NCI-H460 (cell line): ENCODE measurements at regions not wholly inside any gene's neighbourhood (a gene's known extent, or its start where the extent isn't known, plus 50 kb on each side); places are given as distances from the start of the nearest gene placed in this dataset.
A peak's percentile ranks its signal among the peaks of the same experiment; 100 is the strongest.
"Not testable (repeated sequence)": the region's sequence is repeated elsewhere in the genome, so short reads cannot be mapped to it uniquely, and the experiment has no call there.

Experiments
- DNase-seq: peaks from one replicate; pipeline ENCODE4 v3.0.0-alpha.2; 2016; ENCODE audit warnings: low read depth; ENCODE audit errors: extremely low read depth

DNA sequence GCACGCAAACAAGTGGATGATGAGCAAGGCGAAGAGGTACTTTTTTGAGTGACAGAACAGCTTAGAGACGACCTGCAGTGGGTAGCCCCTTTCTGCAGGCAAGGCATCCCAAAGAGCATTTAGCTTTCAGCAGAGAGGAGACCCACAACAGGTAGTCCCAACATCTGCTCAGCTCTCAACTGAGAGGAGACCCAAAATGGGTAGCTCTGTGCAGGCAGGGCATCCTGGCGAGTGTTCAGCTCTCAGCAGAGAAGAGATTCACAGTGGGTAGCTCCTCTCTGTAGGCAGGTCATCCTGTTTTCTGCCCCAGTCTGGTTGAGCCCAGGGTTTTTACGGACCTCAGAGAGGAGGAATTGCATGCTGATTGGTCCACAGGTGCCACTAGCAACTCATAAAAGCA is 2396.1 kb upstream of the C9orf72 start:
- DNase-seq = no peak

- no peak for DNase-seq
Observed at GRCh38 chr9:29969856-29970647, 2396.8 kb upstream of the C9orf72 start.

DNA sequence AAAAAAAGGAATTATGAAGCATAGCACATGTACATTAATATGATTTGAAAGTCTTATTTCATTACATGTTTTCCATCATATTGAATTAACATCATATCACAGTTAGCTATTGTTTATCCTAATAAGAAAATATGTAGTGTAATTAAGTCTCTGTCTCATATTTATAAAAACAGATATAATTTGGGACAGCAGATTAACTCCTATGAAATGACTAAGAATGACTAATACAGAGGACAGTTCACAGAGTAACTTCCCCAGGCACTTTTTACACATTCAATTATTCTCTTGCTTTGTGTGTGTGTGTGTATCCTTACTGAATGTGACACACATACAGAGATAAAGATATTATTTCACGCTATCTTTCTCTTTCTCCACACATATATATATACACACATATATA is 2400.9 kb upstream of the C9orf72 start:
- no peak for DNase-seq

- no peak for DNase-seq
Observed at GRCh38 chr9:29976981-29977380, 2403.7 kb upstream of the C9orf72 start.

GRCh38 chr9:29981013-29981412 is 2403.4 kb upstream of the ACO1 start:
- no peak for DNase-seq

DNA sequence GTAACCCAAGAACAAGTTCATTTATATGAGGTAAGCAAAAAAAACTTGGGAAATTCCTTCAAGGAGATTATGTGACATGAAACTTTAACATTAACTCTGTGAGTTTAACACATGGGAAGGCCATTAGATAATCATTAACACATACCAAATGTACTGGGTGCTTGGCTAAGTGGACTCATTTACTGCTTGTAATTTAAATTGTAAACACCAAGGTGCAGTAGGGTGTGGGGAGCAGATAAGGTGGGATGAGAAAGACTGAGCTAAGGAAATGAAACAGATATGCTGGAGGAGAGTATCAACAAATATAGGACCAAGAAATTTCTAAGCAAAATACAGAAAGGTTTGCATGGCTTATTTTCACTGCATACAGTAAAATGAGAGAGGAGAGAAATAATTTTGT is 2384.8 kb upstream of the ACO1 start:
- DNase-seq = no peak

DNA sequence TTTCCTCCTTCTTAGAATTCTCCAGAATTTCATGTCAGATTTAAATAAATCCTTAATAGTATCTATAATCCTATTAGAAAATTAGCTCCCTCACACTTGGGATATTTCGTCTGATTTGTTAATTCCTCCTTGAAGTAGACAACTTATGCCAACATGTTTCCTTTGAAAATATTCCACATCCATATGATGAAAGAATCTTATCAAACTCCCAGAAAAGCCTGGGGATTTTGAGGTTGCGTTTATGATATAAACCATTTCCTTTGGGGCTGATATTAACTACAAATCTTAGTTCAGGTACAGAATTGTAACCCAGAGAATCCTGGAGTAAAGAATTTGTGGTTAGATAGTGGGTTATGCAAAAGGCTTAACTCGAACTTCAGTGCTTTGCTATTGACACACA is 2373.8 kb upstream of the ACO1 start:
- no peak for DNase-seq

GRCh38 chr9:30012622-30013021 is 2371.8 kb upstream of the ACO1 start:
- DNase-seq = no peak

DNA sequence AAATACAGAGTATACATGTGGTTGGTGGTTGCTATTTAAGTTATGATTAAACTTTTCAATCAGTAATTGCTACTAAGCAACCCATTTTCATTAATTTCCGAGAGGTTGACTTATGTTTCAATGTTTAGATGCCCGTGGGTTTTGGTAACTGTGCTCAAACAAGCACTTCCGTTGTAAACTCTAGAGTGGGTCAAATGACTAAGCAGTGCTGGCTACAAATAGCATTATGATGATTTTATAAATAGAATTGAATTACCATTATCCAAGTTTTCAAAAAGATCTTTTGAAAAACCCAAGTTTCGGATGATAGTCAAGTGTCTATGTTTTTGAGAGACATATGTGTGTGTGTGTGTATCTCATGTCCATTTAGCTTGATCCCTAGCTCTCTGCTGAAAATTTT is 2369.4 kb upstream of the ACO1 start:
- DNase-seq = no peak

DNA sequence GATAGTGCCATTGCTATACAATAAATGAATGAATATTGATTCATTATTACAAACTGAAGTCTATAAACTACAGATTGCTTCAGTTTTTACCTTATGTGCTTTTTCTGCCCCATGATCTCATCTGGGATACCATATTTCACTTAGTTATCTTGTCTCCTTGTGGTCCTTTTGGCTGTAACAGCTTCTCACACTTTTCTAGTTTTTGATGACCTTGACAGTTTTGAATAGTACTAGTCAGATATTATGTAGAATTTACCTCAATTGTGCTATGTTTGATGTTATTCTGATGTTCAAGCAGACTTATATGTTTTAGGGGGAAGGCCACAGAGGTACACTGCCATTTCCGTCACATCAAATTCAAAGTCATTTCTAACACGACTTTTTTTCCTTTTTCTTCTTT is 2364.3 kb upstream of the ACO1 start:
- DNase-seq = no peak

GRCh38 chr9:30035761-30036160 is 2348.7 kb upstream of the ACO1 start:
- no peak for DNase-seq

DNA sequence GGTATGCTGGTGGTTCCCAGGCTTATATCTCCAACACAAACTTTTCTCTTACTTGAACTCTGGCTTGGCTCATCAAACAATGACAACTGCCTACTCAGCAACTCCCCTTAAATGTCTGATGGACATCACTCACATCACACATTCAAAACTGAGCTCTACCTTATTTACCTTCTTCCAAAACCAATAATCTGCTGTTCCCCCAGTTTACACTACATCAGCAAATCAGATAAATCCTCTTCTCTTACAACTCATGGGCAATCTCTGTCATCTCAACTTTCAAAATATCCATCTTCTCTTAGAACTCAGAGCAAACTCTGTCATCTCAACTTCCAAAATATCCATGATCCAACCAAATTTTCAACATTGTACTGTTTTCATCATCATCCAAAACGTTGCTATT is 2347.9 kb upstream of the ACO1 start:
- no peak for DNase-seq

DNA sequence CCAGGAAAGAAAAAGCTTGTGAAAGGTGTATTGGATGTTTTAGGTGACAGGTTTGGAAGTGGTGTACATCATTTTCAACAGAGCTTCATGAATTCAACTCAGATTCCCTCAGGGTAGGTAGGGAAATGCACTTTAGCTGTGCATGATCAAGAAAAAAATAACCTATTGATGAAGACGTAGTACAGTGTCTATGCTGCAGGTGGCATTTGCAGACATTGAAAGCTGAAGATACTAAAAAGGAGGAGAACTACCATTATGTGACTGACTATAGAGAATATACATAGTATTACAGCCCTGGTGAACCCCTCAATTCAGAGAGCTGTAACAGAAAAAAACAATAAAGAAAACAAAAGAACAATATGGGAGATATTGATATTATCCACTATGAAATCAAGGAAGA is 2344.7 kb upstream of the ACO1 start:
- no peak for DNase-seq

DNA sequence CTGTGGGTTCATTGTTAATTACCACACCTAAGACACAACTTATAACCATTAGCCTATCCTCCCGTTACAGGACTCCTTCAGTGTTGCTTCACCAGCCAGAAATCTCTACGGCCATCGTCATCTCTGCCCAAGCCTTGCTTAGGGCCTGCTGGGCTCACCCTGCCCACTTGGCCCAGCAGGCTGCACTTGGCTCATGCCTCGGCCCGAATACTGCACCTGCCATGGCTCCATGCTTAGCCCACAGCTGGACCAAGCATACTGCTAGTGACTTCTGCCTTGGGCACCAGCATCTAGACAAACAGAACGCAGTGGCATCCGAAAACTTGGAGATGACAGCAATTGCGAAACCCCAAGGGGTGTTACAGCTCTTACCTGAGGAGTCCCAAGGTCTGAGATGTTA is 2336.0 kb upstream of the ACO1 start:
- DNase-seq = no peak

DNA sequence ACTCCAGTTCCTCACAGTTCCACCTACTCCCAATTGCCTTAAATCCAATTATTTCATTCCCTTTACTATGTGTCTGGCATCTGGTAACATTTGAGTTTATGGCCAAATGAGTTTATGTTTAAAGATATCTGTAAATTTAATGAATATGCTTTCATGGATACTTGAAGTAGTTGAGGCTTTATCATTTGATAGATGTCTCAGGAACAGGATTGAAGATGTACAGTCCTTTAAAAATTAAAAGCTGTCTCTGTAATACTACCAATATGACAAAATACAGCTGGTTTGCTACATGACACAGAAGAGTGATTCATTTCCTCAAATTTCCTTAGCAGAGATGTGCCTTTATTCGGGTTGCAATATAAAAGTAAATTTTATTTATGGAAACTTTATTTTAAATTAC is 2326.0 kb upstream of the ACO1 start:
- no peak for DNase-seq

DNA sequence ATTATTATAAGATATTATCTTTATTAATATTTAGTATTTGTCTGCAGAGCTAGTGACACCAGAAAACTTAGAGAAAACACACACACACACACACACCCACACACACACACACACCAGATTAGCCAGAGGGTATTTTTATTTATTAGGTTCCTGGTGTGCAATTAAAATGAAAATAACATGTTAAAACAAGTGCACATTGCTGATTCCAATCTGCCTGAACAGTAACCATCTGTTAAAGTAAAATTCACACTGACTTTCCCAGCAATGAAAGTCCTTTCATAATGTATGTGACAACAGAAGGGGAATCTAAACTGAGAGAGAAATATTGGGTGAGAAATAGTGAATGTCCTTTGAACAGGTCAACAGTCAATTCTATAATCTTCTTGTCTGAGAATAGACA is 2323.5 kb upstream of the ACO1 start:
- DNase-seq = no peak

- peak; percentile 1 for DNase-seq
Observed at GRCh38 chr9:30065888-30066287, 2318.6 kb upstream of the ACO1 start.

DNA sequence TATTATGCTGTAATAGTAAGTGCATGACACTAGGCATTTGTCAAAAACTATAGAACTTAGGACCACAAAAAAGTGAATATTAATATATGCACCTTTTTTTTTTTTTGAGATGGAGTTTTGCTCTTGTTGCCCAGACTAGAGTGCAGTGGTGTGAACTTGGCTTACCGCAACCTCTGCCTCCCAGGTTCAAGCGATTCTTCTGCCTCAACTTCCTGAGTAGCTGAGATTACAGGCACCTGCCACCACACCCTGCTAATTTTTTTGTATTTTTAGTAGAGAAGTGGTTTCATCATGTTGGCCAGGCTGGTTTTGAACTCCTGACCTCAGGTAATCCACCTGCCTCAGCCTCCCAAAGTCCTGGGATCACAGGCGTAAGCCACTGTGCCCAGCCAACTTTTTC is 2315.2 kb upstream of the ACO1 start:
- DNase-seq = not testable (repeated sequence)

DNA sequence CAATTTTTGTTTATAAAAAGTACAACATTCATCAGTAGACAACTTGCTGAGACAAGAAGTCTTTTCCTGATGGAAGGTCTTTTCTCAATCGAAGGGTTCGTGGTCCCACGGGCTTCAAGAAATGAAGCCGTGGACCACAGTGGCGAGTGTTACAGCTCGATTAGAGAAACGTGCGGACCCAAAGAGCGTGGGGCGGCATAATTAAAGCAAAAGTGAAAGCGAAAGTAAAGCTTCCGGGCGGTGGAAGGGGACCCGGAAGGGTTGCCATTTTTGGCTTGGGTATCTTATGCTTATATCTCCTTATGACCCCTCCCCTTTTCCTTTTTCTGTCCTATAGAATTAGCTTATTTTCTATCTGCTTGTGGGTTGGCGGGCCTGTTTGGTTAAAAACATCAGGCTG is 2309.4 kb upstream of the ACO1 start:
- no peak for DNase-seq

GRCh38 chr9:30075451-30076199 is 2308.8 kb upstream of the ACO1 start:
- no peak for DNase-seq

DNA sequence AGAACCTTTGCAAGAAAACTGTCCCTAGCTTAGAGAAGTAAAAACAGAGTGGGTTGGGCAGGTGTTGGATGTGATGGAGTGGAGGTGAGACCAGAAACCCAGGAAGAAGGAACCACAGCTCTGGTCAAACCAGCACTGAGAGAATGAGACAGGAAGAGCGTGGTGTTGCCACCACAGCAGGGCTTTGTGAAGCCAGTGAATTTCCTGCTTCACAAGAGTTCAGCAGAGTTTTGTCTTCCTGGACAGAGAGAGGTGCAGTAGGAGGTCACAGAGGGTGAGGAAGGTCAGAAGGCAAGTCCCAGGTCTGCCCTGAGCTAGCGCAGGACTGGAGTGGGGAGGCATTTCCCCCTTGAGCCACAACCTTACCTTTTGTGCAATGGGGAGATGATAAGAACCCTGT is 2306.2 kb upstream of the ACO1 start:
- no peak for DNase-seq

DNA sequence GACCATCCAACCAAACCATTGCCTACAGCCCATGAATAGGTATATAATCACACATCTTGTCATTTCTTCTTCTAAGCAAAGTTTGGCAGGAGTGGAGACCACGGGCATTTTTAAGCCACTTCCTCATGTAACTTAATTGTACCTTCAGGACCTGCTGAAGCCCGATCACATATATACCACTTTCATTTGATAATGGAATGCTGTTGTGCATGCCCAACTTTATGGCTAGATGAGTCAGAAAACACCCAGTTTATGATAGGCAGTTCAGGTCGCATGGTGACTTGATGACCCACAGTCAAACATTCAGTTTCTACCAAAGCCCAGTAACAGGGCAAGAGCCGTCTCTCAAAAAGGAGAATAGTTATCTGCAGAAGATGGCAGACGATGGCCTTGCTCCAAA is 2295.0 kb upstream of the ACO1 start:
- DNase-seq = no peak
